GM13977 (cell line): ENCODE measurements at regions not wholly inside any gene's neighbourhood (a gene's known extent, or its start where the extent isn't known, plus 50 kb on each side); places are given as distances from the start of the nearest gene placed in this dataset.
"Not testable (repeated sequence)": the region's sequence is repeated elsewhere in the genome, so short reads cannot be mapped to it uniquely, and the experiment has no call there.

Source experiments
- DNase-seq: peaks from one replicate; pipeline ENCODE4 v3.0.0; 2012; ENCODE audit warnings: low spot score
- in situ Hi-C: fragments of 300-500 bp; cut with MboI; formaldehyde crosslinking; loops from one replicate; pipeline ENCODE4 v1.12.0; 2022; ENCODE audit warnings: low sequenced_read_pairs, low pct_unique_long_range_greater_than_20kb, mixed read lengths, inconsistent platforms; ENCODE audit not compliant: unreplicated experiment
- TF ChIP-seq, protein P1 (sequence below): IDR thresholded peaks from 2 replicates; pipeline ENCODE4 v1.5.1; 2012; ENCODE audit warnings: mild to moderate bottlenecking, control low read depth; ENCODE audit not compliant: insufficient read depth; ENCODE audit errors: extremely low read depth, missing control alignments

- TF ChIP-seq, protein P1, sequence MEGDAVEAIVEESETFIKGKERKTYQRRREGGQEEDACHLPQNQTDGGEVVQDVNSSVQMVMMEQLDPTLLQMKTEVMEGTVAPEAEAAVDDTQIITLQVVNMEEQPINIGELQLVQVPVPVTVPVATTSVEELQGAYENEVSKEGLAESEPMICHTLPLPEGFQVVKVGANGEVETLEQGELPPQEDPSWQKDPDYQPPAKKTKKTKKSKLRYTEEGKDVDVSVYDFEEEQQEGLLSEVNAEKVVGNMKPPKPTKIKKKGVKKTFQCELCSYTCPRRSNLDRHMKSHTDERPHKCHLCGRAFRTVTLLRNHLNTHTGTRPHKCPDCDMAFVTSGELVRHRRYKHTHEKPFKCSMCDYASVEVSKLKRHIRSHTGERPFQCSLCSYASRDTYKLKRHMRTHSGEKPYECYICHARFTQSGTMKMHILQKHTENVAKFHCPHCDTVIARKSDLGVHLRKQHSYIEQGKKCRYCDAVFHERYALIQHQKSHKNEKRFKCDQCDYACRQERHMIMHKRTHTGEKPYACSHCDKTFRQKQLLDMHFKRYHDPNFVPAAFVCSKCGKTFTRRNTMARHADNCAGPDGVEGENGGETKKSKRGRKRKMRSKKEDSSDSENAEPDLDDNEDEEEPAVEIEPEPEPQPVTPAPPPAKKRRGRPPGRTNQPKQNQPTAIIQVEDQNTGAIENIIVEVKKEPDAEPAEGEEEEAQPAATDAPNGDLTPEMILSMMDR = no peak
- DNase-seq = no peak
- in situ Hi-C loops = no loop called here
Measured at GRCh38 chr3:103499967-103500366, 1065.2 kb downstream of the ZPLD1 start.

DNA sequence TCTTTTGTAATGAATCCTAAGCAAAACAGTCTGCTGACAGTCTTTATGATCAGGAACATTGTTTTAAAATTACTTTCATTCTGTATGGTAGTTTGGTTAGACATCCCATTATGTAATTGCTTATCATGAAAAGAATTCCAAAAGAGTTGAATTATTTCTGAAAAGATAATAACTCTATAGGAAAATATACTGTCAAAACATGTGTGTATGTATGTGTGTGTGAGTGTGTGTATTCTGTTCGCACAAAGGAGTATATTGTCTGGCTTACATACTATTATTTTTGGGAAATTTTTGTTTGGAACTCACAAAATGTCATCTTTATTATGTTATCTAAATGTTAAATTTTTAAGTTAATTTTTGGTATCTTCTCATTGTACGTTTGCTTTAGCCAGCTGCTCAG, 1075.9 kb downstream of the ZPLD1 start:
- in situ Hi-C loops = no loop called here
- TF ChIP-seq, protein P1 = no peak
- DNase-seq = no peak

DNA sequence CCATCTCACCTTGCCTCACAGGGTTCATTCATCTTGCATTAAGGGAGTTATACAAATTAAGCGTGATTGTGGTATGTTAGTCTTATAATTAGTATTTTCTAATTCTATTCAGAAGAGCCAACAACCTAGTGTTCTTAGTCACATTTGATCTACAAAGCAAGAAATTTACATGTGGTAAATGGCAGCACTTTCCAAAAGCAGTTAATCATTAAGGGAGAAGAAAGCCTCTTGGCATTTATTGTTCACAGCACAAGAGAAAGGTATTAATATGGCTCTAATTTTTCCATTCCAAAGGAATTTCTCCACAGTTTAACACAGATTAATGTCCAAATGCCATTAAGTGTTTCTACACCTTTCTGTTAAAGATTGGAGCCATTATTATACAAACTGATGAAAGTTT, 1077.1 kb downstream of the ZPLD1 start:
- TF ChIP-seq, protein P1 = no peak
- no peak for DNase-seq
- in situ Hi-C loops = no loop called here

DNA sequence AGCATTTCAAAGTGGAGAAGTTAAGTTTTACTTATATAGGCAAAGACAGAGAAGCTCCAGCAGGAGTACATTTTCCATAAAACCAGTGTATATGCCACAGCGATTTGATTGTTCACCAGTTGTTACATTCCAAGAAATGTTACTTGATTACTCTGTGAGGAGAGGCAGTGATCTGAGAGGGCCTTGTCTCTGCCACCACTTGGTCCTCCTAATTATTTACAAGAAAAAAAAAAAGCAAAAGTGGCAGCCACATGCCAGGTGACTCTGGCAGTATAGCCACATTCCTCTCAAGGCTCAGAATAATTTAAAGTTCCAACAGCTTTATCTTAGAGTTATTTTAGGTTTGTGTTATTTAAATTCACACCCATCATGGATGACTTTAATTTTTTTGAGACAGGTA, 1077.8 kb downstream of the ZPLD1 start:
- DNase-seq = no peak
- TF ChIP-seq, protein P1 = no peak
- in situ Hi-C loops = no loop called here

DNA sequence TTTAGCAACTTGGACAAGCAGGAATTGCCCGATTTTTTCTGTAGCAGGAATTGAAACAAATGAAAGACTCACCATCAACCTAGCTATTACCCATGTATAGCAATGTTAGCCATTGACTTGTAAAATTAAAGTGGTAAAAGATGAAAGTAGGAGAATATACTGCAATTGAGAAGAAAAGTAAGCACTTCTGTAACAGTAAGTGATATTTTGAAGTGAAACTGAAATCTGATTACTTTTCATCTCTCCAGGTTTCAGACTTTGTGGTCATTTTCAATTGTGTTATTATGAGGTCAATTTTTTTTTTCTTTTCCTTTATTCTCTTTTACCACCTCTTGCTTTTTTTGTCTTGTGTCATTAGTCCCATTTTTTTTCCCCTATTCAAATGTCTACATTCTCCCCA, 1078.2 kb downstream of the ZPLD1 start:
- in situ Hi-C loops = no loop called here
- no peak for DNase-seq
- TF ChIP-seq, protein P1 = no peak

DNA sequence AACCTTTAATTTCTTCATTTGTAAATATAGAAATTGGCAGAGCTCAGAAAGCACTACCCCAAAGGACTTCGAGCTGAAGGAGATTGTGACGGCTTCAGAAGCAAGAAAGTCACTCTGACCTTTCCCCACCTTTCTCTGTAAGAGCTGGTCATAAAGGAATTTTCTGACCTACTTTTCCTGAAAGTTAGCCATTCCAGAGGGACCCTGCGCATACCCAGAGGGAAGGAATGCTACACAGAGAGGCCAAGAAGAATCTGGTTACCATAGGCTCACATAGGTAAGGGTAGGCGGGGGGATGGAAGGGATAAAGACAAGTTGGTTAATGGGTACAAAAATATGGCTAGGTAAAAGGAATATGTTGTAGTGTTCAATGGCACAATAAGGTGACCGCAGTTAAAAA, 1080.3 kb downstream of the ZPLD1 start:
- TF ChIP-seq, protein P1 = no peak

GRCh38 chr3:103516950-103517349, 1082.1 kb downstream of the ZPLD1 start:
- TF ChIP-seq, protein P1 = no peak
- DNase-seq = no peak
- in situ Hi-C loops = no loop called here

More for the DNA sequence above, 1080.3 kb downstream of the ZPLD1 start:
- in situ Hi-C loops = no loop called here
- DNase-seq = no peak

- in situ Hi-C loops, DNase-seq: not testable (repeated sequence)
Measured at GRCh38 chr3:103531327-103531726, 1096.5 kb downstream of the ZPLD1 start.
